ENCODE measurements at regions not wholly inside any gene's neighbourhood (a gene's known extent, or its start where the extent isn't known, plus 50 kb on each side); places are given as distances from the start of the nearest gene placed in this dataset.

DNA sequence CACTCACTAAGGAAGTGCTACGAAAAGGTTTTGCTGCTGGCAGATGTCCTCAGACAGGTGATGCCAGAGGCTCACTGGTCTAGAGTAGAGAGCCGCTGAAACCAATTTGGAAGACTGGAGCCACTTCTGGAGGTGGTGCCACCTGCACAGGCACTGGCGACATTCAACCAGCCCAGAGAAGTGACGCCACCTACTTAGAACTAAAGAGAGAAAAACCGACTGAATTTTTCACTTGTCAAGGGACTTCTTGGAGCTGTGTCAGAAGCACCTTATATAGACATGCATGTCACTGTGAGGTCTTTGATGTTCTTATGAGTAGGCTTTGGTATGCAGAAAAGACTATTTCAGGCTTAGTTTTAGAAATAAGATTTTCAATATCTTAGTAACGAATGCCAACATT lies 71.4 kb downstream of the BOD1L2 start:
- intact Hi-C loops (cut with micrococcal nuclease): no loop called here
- Histone ChIP-seq H3K9me1 (ENCODE audit: control insufficient read depth, insufficient read depth, low read length) (no peaks in the 10 kb centered on the region), H3K27ac (ENCODE audit: extremely low read depth, low read depth, low read length) (no peak overlapping the region), H2AFZ (ENCODE audit: low read depth, low read length) (no peak overlapping the region), H3K4me1 (replicated peaks in 1 of 2; ENCODE audit: control insufficient read depth in 2 of 2, insufficient read depth in 2 of 2, low read length in 2 of 2) (no peaks in the 10 kb centered on the region), H3K4me2 (ENCODE audit: insufficient read depth, low read length) (no peak overlapping the region), H4K20me1 (replicated peaks; ENCODE audit: control insufficient read depth, insufficient read depth, low read length) (no peaks in the 10 kb centered on the region), H3K27me3 (ENCODE audit: control insufficient read depth in 2 of 2, insufficient read depth in 2 of 2, low read length in 2 of 2) (0 out of 5 replicates have a peak, but pooled peaks cover 0 to 3% of the 10 kb centered on the region in 2 experiments), H3K36me3 (ENCODE audit: control insufficient read depth, insufficient read depth, low read length) (no peaks in the 10 kb centered on the region), H3K9me3 (replicated peaks; ENCODE audit: control insufficient read depth, insufficient read depth, low read depth, low read length) (no peaks in the 10 kb centered on the region), H3K4me3 (no peak overlapping the region), H3K9ac (ENCODE audit: insufficient read depth in 1 of 2, low read depth in 2 of 2, low read length in 2 of 2) (no peak overlapping the region), H3K79me2 (ENCODE audit: control insufficient read depth, insufficient read depth, low read length) (no peaks in the 10 kb centered on the region)
- in situ Hi-C loops (cut with MboI): no loop called here
- WGBS (ENCODE audit: insufficient coverage, low coverage, missing lambda C conversion rate): 1% methylated on average over 6 of the region's 6 CpGs
- FAIRE-seq: no peak
- BruUV-seq (replicated peaks): no TSS peak
- TF ChIP-seq XRCC5 (IDR thresholded peaks at IDR 0.05; ENCODE audit: low read depth, low read length) (no peak), GABPB1 (CRISPR knock-in tag; IDR thresholded peaks at IDR 0.05) (no peak), ZNF133 (CRISPR knock-in tag; IDR thresholded peaks at IDR 0.05) (no peak), ADNP (tag; IDR thresholded peaks at IDR 0.05) (no peak)
- TF ChIP-seq, protein P1, sequence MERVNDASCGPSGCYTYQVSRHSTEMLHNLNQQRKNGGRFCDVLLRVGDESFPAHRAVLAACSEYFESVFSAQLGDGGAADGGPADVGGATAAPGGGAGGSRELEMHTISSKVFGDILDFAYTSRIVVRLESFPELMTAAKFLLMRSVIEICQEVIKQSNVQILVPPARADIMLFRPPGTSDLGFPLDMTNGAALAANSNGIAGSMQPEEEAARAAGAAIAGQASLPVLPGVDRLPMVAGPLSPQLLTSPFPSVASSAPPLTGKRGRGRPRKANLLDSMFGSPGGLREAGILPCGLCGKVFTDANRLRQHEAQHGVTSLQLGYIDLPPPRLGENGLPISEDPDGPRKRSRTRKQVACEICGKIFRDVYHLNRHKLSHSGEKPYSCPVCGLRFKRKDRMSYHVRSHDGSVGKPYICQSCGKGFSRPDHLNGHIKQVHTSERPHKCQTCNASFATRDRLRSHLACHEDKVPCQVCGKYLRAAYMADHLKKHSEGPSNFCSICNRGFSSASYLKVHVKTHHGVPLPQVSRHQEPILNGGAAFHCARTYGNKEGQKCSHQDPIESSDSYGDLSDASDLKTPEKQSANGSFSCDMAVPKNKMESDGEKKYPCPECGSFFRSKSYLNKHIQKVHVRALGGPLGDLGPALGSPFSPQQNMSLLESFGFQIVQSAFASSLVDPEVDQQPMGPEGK (CRISPR knock-in tag; IDR thresholded peaks at IDR 0.05; ENCODE audit: borderline replicate concordance): no peak
- TF ChIP-seq, protein P2, sequence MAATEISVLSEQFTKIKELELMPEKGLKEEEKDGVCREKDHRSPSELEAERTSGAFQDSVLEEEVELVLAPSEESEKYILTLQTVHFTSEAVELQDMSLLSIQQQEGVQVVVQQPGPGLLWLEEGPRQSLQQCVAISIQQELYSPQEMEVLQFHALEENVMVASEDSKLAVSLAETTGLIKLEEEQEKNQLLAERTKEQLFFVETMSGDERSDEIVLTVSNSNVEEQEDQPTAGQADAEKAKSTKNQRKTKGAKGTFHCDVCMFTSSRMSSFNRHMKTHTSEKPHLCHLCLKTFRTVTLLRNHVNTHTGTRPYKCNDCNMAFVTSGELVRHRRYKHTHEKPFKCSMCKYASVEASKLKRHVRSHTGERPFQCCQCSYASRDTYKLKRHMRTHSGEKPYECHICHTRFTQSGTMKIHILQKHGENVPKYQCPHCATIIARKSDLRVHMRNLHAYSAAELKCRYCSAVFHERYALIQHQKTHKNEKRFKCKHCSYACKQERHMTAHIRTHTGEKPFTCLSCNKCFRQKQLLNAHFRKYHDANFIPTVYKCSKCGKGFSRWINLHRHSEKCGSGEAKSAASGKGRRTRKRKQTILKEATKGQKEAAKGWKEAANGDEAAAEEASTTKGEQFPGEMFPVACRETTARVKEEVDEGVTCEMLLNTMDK (IDR thresholded peaks at IDR 0.05; ENCODE audit: borderline replicate concordance, insufficient read depth, low read depth, low read length, poor library complexity, severe bottlenecking): no peak
- DNase-seq (ENCODE audit: extremely low read depth in 1 of 4, low spot score in 3 of 4): no peak
- CTCF ChIA-PET (ENCODE audit: low intra/inter-chr PET ratio): no interaction called here
- ATAC-seq: no peak
- POLR2A ChIA-PET: interaction anchor here (0.7 kb wide), 1 partner anchor 94 kb away, joined by 3 read pairs; no protein-coding TSS in a partner anchor
